ENCODE measurements at regions not wholly inside any gene's neighbourhood (a gene's known extent, or its start where the extent isn't known, plus 50 kb on each side); places are given as distances from the start of the nearest gene placed in this dataset.
"Not testable (repeated sequence)": the region's sequence is repeated elsewhere in the genome, so short reads cannot be mapped to it uniquely, and the experiment has no call there.

GRCh38 chr3:182331341-182331740 is 462.0 kb upstream of the ATP11B start:
- Histone ChIP-seq H3K36me3 (no peaks in the 10 kb centered on the region), H3K9me3 (no peaks in the 10 kb centered on the region), H3K4me3 (no peak overlapping the region), H3K4me1 (no peaks in the 10 kb centered on the region), H3K27ac (no peak overlapping the region), H3K27me3 (no peaks in the 10 kb centered on the region)
- no peak for DNase-seq (ENCODE audit: extremely low spot score in 2 of 2)
- intact Hi-C loops (cut with DNase I) = no loop called here
- no peak for TF ChIP-seq POLR2AphosphoS5 (IDR thresholded peaks at IDR 0.05; ENCODE audit: insufficient read depth in 1 of 2, low read depth in 1 of 2)
- TF ChIP-seq CTCF (IDR thresholded peaks at IDR 0.05) = no peak
- TF ChIP-seq POLR2A (IDR thresholded peaks at IDR 0.05) = no peak

GRCh38 chr3:182342252-182342651 is 451.1 kb upstream of the ATP11B start:
- no peak for DNase-seq (ENCODE audit: extremely low spot score in 2 of 2)
- TF ChIP-seq CTCF (IDR thresholded peaks at IDR 0.05) = no peak
- TF ChIP-seq POLR2A (IDR thresholded peaks at IDR 0.05) = no peak
- TF ChIP-seq POLR2AphosphoS5 (IDR thresholded peaks at IDR 0.05; ENCODE audit: insufficient read depth in 1 of 2, low read depth in 1 of 2) = no peak
- no peaks in the 10 kb centered on the region for H3K27me3 ChIP-seq
- no peak overlapping the region for H3K4me3 ChIP-seq
- H3K4me1 ChIP-seq = no peaks in the 10 kb centered on the region
- intact Hi-C loops (cut with DNase I) = no loop called here
- H3K9me3 ChIP-seq = no peaks in the 10 kb centered on the region
- no peak overlapping the region for H3K27ac ChIP-seq
- no peaks in the 10 kb centered on the region for H3K36me3 ChIP-seq

- H3K4me3 ChIP-seq; H3K27ac ChIP-seq; intact Hi-C loops (cut with DNase I); H3K27me3 ChIP-seq; DNase-seq (ENCODE audit: extremely low spot score in 2 of 2); H3K4me1 ChIP-seq; H3K9me3 ChIP-seq; H3K36me3 ChIP-seq: not testable (repeated sequence)
These were observed 449.3 kb upstream of the ATP11B start for GRCh38 chr3:182344026-182344425.

GRCh38 chr3:182349051-182349450 is 444.3 kb upstream of the ATP11B start:
- DNase-seq (ENCODE audit: extremely low spot score in 2 of 2) = no peak
- Histone ChIP-seq H3K9me3 (no peaks in the 10 kb centered on the region), H3K4me1 (no peaks in the 10 kb centered on the region), H3K4me3 (no peak overlapping the region), H3K27me3 (no peaks in the 10 kb centered on the region), H3K27ac (no peak overlapping the region), H3K36me3 (no peaks in the 10 kb centered on the region)
- TF ChIP-seq CTCF (IDR thresholded peaks at IDR 0.05) (no peak), POLR2A (IDR thresholded peaks at IDR 0.05) (no peak), POLR2AphosphoS5 (IDR thresholded peaks at IDR 0.05; ENCODE audit: insufficient read depth in 1 of 2, low read depth in 1 of 2) (no peak)
- intact Hi-C loops (cut with DNase I) = no loop called here

- H3K4me3 ChIP-seq = no peak overlapping the region
- no peaks in the 10 kb centered on the region for H3K27me3 ChIP-seq
- TF ChIP-seq POLR2AphosphoS5 (IDR thresholded peaks at IDR 0.05; ENCODE audit: insufficient read depth in 1 of 2, low read depth in 1 of 2) = no peak
- TF ChIP-seq CTCF (IDR thresholded peaks at IDR 0.05) = no peak
- TF ChIP-seq POLR2A (IDR thresholded peaks at IDR 0.05) = no peak
- intact Hi-C loops (cut with DNase I) = no loop called here
- DNase-seq (ENCODE audit: extremely low spot score in 2 of 2) = no peak
- H3K4me1 ChIP-seq = no peaks in the 10 kb centered on the region
- H3K9me3 ChIP-seq = no peaks in the 10 kb centered on the region
- H3K27ac ChIP-seq = no peak overlapping the region
- H3K36me3 ChIP-seq = no peaks in the 10 kb centered on the region
These were observed 443.3 kb upstream of the ATP11B start for GRCh38 chr3:182349951-182350517.

All from vagina (tissue), 2 donors.